GM12872 (cell line): ENCODE measurements at regions not wholly inside any gene's neighbourhood (a gene's known extent, or its start where the extent isn't known, plus 50 kb on each side); places are given as distances from the start of the nearest gene placed in this dataset.

Source experiments
- TF ChIP-seq, protein P1 (sequence below): IDR thresholded peaks from 3 replicates; pipeline ENCODE4 v1.5.1; 2011; ENCODE audit warnings: low read depth, mild to moderate bottlenecking, low read length, moderate library complexity; ENCODE audit not compliant: insufficient read depth

GRCh38 chr7:13724191-13724976 lies 265.1 kb downstream of the ETV1 start:
- TF ChIP-seq, protein P1, sequence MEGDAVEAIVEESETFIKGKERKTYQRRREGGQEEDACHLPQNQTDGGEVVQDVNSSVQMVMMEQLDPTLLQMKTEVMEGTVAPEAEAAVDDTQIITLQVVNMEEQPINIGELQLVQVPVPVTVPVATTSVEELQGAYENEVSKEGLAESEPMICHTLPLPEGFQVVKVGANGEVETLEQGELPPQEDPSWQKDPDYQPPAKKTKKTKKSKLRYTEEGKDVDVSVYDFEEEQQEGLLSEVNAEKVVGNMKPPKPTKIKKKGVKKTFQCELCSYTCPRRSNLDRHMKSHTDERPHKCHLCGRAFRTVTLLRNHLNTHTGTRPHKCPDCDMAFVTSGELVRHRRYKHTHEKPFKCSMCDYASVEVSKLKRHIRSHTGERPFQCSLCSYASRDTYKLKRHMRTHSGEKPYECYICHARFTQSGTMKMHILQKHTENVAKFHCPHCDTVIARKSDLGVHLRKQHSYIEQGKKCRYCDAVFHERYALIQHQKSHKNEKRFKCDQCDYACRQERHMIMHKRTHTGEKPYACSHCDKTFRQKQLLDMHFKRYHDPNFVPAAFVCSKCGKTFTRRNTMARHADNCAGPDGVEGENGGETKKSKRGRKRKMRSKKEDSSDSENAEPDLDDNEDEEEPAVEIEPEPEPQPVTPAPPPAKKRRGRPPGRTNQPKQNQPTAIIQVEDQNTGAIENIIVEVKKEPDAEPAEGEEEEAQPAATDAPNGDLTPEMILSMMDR = no peak

DNA sequence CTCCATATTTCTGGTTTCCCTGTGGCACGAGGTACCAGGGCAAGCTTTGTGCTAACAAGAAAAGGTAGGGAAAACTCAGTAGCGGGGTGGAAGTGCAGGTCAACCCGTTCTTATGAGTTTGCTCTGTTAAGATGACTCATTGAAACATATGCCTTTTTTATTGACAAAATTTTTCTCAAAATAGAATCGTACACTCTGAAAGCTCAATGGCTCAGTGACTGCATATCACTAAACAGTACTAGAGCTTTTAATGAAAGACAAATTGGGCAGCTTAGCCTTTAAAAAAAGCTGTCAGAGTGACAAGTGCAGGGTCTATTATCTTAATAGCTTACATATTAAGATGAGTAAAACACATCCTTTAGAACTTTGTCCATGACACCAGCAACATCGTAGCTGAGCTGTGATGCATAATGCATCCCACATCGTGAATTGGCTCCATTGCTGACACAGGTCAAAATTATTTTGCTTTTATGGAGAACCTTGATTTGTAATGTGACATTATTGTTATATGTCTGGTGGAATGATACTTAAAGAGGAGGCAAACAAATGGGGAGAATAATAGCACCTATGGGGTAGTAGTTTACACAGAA lies 264.4 kb downstream of the ETV1 start:
- TF ChIP-seq, protein P1 = no peak

DNA sequence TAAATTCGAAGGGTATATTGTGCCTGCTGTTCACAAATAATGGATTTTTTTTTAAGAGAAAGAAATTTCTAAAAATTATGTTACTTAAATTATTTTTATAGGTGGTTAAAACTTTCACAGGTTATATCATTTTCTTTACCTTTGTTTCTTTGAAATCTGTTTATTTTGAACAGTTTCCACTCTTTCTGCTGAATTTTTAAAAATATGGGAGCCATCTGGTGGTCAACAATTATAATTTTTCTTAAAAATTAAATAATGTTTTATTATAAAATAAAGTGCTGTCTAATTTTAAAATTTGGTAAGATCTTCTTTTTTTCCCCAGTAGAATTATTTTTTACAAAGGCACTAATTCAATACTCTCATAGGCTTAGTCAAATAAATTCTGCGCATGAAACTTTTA lies 263.9 kb downstream of the ETV1 start:
- TF ChIP-seq, protein P1 = no peak

- TF ChIP-seq, protein P1 = no peak
Observed at GRCh38 chr7:13727279-13727678, 262.2 kb downstream of the ETV1 start.

- TF ChIP-seq, protein P1 = no peak
Observed at GRCh38 chr7:13727751-13728150, 261.7 kb downstream of the ETV1 start.

GRCh38 chr7:13731643-13732042 lies 257.8 kb downstream of the ETV1 start:
- TF ChIP-seq, protein P1 = no peak

DNA sequence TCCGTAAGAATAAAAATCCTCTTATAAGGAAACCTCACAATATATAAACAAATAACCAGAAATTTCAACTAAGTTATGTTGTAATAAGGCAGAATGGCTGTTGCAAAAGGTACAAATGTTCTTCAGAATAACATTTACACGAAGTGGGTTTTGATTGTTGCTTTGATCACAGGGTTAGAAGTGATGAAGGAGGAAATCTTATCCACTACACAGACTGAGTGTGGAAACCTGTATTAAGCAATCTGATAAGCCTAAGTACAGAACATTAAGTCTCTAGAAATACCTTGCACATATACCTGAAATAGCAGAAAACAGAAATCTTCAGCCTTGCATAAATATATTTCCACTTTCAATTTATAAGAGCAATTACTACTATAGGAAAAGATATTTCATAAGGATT lies 251.9 kb downstream of the ETV1 start:
- TF ChIP-seq, protein P1 = no peak
